ENCODE measurements at regions not wholly inside any gene's neighbourhood (a gene's known extent, or its start where the extent isn't known, plus 50 kb on each side); places are given as distances from the start of the nearest gene placed in this dataset.

- TF ChIP-seq CTCF (conservative IDR thresholded peaks at IDR 0.05; ENCODE audit: low read length) (no peak), EZH2phosphoT487 (IDR thresholded peaks at IDR 0.05; ENCODE audit: borderline replicate concordance) (no peak)
These were observed 210.1 kb upstream of the NRIP1 start for GRCh38 chr21:15274701-15275485.
